ENCODE measurements at regions not wholly inside any gene's neighbourhood (a gene's known extent, or its start where the extent isn't known, plus 50 kb on each side); places are given as distances from the start of the nearest gene placed in this dataset.

DNA sequence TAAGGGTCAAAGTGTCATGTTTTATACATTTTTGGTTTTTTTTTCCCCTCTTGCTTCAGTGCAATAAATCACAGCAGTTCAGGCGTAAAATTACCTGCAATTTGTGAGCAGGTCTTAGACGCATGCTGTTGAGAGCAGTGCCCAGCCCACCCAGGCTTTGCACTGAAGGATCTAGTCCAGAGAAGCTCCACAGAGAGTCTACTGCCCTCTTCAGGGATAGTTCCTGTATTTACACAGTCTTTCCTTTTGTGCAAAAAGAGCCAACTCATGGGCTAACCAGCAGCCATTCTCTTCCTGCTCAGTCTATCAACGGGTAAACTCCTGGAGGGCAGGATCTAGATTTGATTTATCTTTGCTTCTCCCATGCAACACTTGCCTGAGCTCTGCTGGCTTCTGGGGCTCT lies 82.2 kb upstream of the NAMPT start:
- FAIRE-seq, result no peak
- BruUV-seq (replicated peaks), result no TSS peak
- Histone ChIP-seq H3K36me3 (replicated peaks in 1 of 2; ENCODE audit: control insufficient read depth in 1 of 2, insufficient read depth in 2 of 2, low read length in 2 of 2) (no peaks in the 10 kb centered on the region), H3K4me1 (ENCODE audit: insufficient read depth, low read length) (no peaks in the 10 kb centered on the region), H3K79me2 (ENCODE audit: insufficient read depth, low read length) (no peaks in the 10 kb centered on the region), H3K27me3 (ENCODE audit: control insufficient read depth in 1 of 2, insufficient read depth in 2 of 2, low read length in 2 of 2) (peaks cover 0 to 9% of the 10 kb centered on the region in 2 experiments; a peak in 1 of 5 replicates), H3K4me3 (replicated peaks in 1 of 3; ENCODE audit: insufficient read depth in 1 of 3, low read depth in 2 of 3, low read length in 3 of 3) (no peak overlapping the region), H3K4me2 (ENCODE audit: low read depth, low read length) (no peak overlapping the region), H3K9ac (ENCODE audit: insufficient read depth, low read depth, low read length) (no peak overlapping the region), H2AFZ (ENCODE audit: low read length) (no peak overlapping the region), H3K27ac (ENCODE audit: extremely low read length, insufficient read depth, low read length) (no peak overlapping the region), H3K9me3 (ENCODE audit: low read length) (no peaks in the 10 kb centered on the region), H4K20me1 (ENCODE audit: insufficient read depth, low read length) (no peaks in the 10 kb centered on the region)
- ChIA-PET POLR2A (no interaction called here), CTCF (ENCODE audit: low intra/inter-chr PET ratio, low total read pairs) (interaction anchor here (1.3 kb wide), 1 partner anchor 190 kb away, joined by 4 read pairs; no protein-coding TSS in a partner anchor)
- peak; percentile 20 for DNase-seq (ENCODE audit: low spot score)
- intact Hi-C loops (cut with micrococcal nuclease; ENCODE audit: unreplicated experiment), result loop anchor here (1.0 kb wide), 1 partner anchor 191 kb away; no protein-coding TSS in a partner anchor
- WGBS (ENCODE audit: low lambda C conversion rate), result 19% methylated on average over 3 of the region's 3 CpGs
- in situ Hi-C loops (cut with HindIII; ENCODE audit: extremely low pct_ligation_motif_present, low pct_unique_long_range_greater_than_20kb), result loop anchor here (5.0 kb wide), 1 partner anchor 190 kb away; no protein-coding TSS in a partner anchor
- peak; percentile 93 for ATAC-seq
- TF ChIP-seq, protein P1, sequence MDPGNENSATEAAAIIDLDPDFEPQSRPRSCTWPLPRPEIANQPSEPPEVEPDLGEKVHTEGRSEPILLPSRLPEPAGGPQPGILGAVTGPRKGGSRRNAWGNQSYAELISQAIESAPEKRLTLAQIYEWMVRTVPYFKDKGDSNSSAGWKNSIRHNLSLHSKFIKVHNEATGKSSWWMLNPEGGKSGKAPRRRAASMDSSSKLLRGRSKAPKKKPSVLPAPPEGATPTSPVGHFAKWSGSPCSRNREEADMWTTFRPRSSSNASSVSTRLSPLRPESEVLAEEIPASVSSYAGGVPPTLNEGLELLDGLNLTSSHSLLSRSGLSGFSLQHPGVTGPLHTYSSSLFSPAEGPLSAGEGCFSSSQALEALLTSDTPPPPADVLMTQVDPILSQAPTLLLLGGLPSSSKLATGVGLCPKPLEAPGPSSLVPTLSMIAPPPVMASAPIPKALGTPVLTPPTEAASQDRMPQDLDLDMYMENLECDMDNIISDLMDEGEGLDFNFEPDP (CRISPR knock-in tag; conservative IDR thresholded peaks at IDR 0.05), result no peak
- TF ChIP-seq, protein P2, sequence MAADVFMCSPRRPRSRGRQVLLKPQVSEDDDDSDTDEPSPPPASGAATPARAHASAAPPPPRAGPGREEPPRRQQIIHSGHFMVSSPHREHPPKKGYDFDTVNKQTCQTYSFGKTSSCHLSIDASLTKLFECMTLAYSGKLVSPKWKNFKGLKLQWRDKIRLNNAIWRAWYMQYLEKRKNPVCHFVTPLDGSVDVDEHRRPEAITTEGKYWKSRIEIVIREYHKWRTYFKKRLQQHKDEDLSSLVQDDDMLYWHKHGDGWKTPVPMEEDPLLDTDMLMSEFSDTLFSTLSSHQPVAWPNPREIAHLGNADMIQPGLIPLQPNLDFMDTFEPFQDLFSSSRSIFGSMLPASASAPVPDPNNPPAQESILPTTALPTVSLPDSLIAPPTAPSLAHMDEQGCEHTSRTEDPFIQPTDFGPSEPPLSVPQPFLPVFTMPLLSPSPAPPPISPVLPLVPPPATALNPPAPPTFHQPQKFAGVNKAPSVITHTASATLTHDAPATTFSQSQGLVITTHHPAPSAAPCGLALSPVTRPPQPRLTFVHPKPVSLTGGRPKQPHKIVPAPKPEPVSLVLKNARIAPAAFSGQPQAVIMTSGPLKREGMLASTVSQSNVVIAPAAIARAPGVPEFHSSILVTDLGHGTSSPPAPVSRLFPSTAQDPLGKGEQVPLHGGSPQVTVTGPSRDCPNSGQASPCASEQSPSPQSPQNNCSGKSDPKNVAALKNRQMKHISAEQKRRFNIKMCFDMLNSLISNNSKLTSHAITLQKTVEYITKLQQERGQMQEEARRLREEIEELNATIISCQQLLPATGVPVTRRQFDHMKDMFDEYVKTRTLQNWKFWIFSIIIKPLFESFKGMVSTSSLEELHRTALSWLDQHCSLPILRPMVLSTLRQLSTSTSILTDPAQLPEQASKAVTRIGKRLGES (CRISPR knock-in tag; IDR thresholded peaks at IDR 0.05; ENCODE audit: borderline replicate concordance), result no peak
- TF ChIP-seq ZNF543 (CRISPR knock-in tag; IDR thresholded peaks at IDR 0.05), result no peak
- no peak for TF ChIP-seq FOXA1 (IDR thresholded peaks at IDR 0.05)
- peak; percentile 59 for TF ChIP-seq FOXA1 (CRISPR knock-in tag; IDR thresholded peaks at IDR 0.05)
- no peak for TF ChIP-seq FOXK1 (CRISPR knock-in tag; IDR thresholded peaks at IDR 0.05; ENCODE audit: borderline replicate concordance, low read depth)
- no peak for TF ChIP-seq NFIC (IDR thresholded peaks at IDR 0.05; ENCODE audit: low read length)
- TF ChIP-seq, protein P3, sequence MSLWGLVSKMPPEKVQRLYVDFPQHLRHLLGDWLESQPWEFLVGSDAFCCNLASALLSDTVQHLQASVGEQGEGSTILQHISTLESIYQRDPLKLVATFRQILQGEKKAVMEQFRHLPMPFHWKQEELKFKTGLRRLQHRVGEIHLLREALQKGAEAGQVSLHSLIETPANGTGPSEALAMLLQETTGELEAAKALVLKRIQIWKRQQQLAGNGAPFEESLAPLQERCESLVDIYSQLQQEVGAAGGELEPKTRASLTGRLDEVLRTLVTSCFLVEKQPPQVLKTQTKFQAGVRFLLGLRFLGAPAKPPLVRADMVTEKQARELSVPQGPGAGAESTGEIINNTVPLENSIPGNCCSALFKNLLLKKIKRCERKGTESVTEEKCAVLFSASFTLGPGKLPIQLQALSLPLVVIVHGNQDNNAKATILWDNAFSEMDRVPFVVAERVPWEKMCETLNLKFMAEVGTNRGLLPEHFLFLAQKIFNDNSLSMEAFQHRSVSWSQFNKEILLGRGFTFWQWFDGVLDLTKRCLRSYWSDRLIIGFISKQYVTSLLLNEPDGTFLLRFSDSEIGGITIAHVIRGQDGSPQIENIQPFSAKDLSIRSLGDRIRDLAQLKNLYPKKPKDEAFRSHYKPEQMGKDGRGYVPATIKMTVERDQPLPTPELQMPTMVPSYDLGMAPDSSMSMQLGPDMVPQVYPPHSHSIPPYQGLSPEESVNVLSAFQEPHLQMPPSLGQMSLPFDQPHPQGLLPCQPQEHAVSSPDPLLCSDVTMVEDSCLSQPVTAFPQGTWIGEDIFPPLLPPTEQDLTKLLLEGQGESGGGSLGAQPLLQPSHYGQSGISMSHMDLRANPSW (CRISPR knock-in tag; IDR thresholded peaks at IDR 0.05; ENCODE audit: borderline replicate concordance), result no peak
- TF ChIP-seq RFX1 (IDR thresholded peaks at IDR 0.05), result no peak
- TF ChIP-seq HOXA5 (CRISPR knock-in tag; IDR thresholded peaks at IDR 0.05), result no peak
- TF ChIP-seq, protein P4, sequence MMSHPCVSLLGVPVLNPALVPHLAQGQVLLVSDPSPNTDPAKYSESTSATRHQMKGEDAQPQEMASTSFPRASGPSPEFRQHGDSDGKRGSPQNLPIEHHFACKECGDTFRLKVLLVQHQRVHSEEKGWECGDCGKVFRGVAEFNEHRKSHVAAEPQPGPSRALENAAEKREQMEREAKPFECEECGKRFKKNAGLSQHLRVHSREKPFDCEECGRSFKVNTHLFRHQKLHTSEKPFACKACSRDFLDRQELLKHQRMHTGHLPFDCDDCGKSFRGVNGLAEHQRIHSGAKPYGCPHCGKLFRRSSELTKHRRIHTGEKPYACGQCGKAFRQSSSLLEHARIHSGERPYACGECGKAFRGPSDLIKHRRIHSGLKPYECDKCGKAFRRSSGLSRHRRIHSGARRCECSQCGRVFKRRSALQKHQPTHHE (CRISPR knock-in tag; IDR thresholded peaks at IDR 0.05; ENCODE audit: borderline replicate concordance), result no peak
- TF ChIP-seq DNMT3B (CRISPR knock-in tag; conservative IDR thresholded peaks at IDR 0.05), result no peak
- no peak for TF ChIP-seq ZNF282 (IDR thresholded peaks at IDR 0.05; ENCODE audit: partially characterized antibody)
- TF ChIP-seq, protein P5, sequence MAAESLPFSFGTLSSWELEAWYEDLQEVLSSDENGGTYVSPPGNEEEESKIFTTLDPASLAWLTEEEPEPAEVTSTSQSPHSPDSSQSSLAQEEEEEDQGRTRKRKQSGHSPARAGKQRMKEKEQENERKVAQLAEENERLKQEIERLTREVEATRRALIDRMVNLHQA (CRISPR knock-in tag; IDR thresholded peaks at IDR 0.05), result no peak
- TF ChIP-seq HOXA3 (CRISPR knock-in tag; IDR thresholded peaks at IDR 0.05), result no peak
- TF ChIP-seq ATF1 (CRISPR knock-in tag; IDR thresholded peaks at IDR 0.05), result no peak
- TF ChIP-seq STAG1 (CRISPR knock-in tag; IDR thresholded peaks at IDR 0.05), result peak; percentile 62
- TF ChIP-seq ZNF17 (CRISPR knock-in tag; IDR thresholded peaks at IDR 0.05), result no peak
- TF ChIP-seq SOX6 (IDR thresholded peaks at IDR 0.05), result no peak
- no peak for TF ChIP-seq SOX6 (CRISPR knock-in tag; IDR thresholded peaks at IDR 0.05)

Data from HepG2 (cell line).